PC-3 (cell line): ENCODE measurements at regions not wholly inside any gene's neighbourhood (a gene's known extent, or its start where the extent isn't known, plus 50 kb on each side); places are given as distances from the start of the nearest gene placed in this dataset.

Experiments used
- ATAC-seq: fragments of 200-7000 bp; cut with Tn5 transposase; 2 replicates; pipeline ENCODE4 v1.9.1; 2020; ENCODE audit warnings: mild to moderate bottlenecking, moderate library complexity
- BruUV-seq: library from RNA; stranded (reverse); fragments of 400-500 nt; replicated peaks from 2 replicates; lab custom pipeline; 2021; lab: Mats Ljungman, UMichigan
- CTCF ChIA-PET: fragments of 300-600 bp; sonication (Branson Sonifier 250); formaldehyde crosslinking; loops from one replicate; lab custom pipeline; 2022; ENCODE audit warnings: antibody characterized with exemption; lab: Charles Lee
- POLR2A ChIA-PET: fragments of 300-600 bp; sonication (Branson Sonifier 250); formaldehyde crosslinking; loops from one replicate; lab custom pipeline; 2022; ENCODE audit warnings: antibody characterized with exemption; ENCODE audit not compliant: unreplicated experiment; lab: Charles Lee
- DNase-seq: peaks from one replicate; pipeline ENCODE4 v3.0.0-alpha.2; 2015
- H2AFZ ChIP-seq: fragments of 300-600 bp; sonication (generic); 2 replicates; pipeline ENCODE4 v1.6.0; 2016; ENCODE audit warnings: antibody characterized with exemption, low read length
- H3F3A ChIP-seq: fragments of 300-600 bp; sonication (generic); one replicate; pipeline ENCODE4 v1.6.0; 2017; ENCODE audit warnings: antibody characterized with exemption, low read length, control low read depth, mild to moderate bottlenecking; ENCODE audit not compliant: unreplicated experiment
- H3K27ac ChIP-seq: fragments of 300-600 bp; sonication (generic); 2 replicates; pipeline ENCODE4 v1.5.1; 2016; ENCODE audit warnings: mild to moderate bottlenecking, low read length
- H3K27me3 ChIP-seq: fragments of 300-600 bp; sonication (generic); 2 replicates; pipeline ENCODE4 v1.6.1; 2016; ENCODE audit warnings: low read length, mixed read lengths
- H3K36me3 ChIP-seq: fragments of 300-600 bp; sonication (generic); 2 replicates; pipeline ENCODE4 v1.6.1; 2016; ENCODE audit warnings: low read depth, mixed run types, low read length, mixed read lengths
- H3K4me1 ChIP-seq: fragments of 300-600 bp; sonication (generic); 2 replicates; pipeline ENCODE4 v1.5.1; 2016; ENCODE audit warnings: low read length; ENCODE audit not compliant: insufficient read depth
- H3K4me2 ChIP-seq: fragments of 300-600 bp; sonication (generic); 2 replicates; pipeline ENCODE4 v1.6.0; 2016; ENCODE audit warnings: low read length
- H3K4me3 ChIP-seq: fragments of 300-600 bp; sonication (generic); 2 replicates; pipeline ENCODE4 v1.5.1; 2016; ENCODE audit warnings: mild to moderate bottlenecking, low read length, mixed read lengths
- H3K79me2 ChIP-seq: fragments of 300-600 bp; sonication (generic); 2 replicates; pipeline ENCODE4 v1.6.1; 2017; ENCODE audit warnings: low read length, mixed read lengths
- H3K9ac ChIP-seq: fragments of 300-600 bp; sonication (generic); 2 replicates; pipeline ENCODE4 v1.6.0; 2016; ENCODE audit warnings: mild to moderate bottlenecking, low read length
- H3K9me2 ChIP-seq: fragments of 300-600 bp; sonication (generic); replicated peaks from 2 replicates; pipeline ENCODE4 v1.6.1; 2016; ENCODE audit warnings: mixed run types, low read length, mixed read lengths
- H3K9me3 ChIP-seq: fragments of 300-600 bp; sonication (generic); 2 replicates; pipeline ENCODE4 v1.6.1; 2016; ENCODE audit warnings: low read length, mixed read lengths
- H4K20me1 ChIP-seq: fragments of 300-600 bp; sonication (generic); 2 replicates; pipeline ENCODE4 v1.6.1; 2016; ENCODE audit warnings: low read length, mixed read lengths
- CTCF ChIP-seq: fragments of 300-600 bp; sonication (generic); conservative IDR thresholded peaks from 2 replicates; pipeline ENCODE4 v1.5.1; 2017; ENCODE audit warnings: antibody characterized with exemption, low read depth, mild to moderate bottlenecking, low read length
- EZH2 ChIP-seq: fragments of 300-600 bp; sonication (generic); IDR thresholded peaks from one replicate; pipeline ENCODE4 v1.6.1; 2017; ENCODE audit warnings: antibody characterized with exemption, mild to moderate bottlenecking, low read length; ENCODE audit not compliant: unreplicated experiment
- EZH2phosphoT487 ChIP-seq: fragments of 300-600 bp; sonication (generic); IDR thresholded peaks from 2 replicates; pipeline ENCODE4 v1.6.1; 2018; ENCODE audit warnings: mild to moderate bottlenecking, antibody characterized with exemption, low read length, borderline replicate concordance
- intact Hi-C: fragments of 100-400 bp; cut with micrococcal nuclease; formaldehyde crosslinking; loops from 2 replicates; pipeline ENCODE4 v1.9.0; 2023

- Histone ChIP-seq H4K20me1 (no peaks in the 10 kb centered on the region), H3K79me2 (no peaks in the 10 kb centered on the region), H3K4me3 (no peak overlapping the region), H3K27me3 (no peaks in the 10 kb centered on the region), H3K9me2 (no peaks in the 10 kb centered on the region), H3K9ac (no peak overlapping the region), H3K36me3 (no peaks in the 10 kb centered on the region), H3K4me1 (0 out of 2 replicates have a peak, but pooled peaks cover 6% of the 10 kb centered on the region), H3F3A (no peaks in the 10 kb centered on the region), H3K4me2 (no peak overlapping the region), H3K9me3 (no peaks in the 10 kb centered on the region), H3K27ac (no peak overlapping the region), H2AFZ (no peak overlapping the region)
- ChIA-PET POLR2A (no interaction called here), CTCF (no interaction called here)
- TF ChIP-seq EZH2phosphoT487 (no peak), CTCF (no peak), EZH2 (no peak)
- intact Hi-C loops: no loop called here
- DNase-seq (no peak), ATAC-seq (no peak)
- no TSS peak for BruUV-seq
These were observed 336.9 kb upstream of the ATP2B1 start for GRCh38 chr12:90045559-90045958.

- Histone ChIP-seq H3K79me2 (no peaks in the 10 kb centered on the region), H2AFZ (no peak overlapping the region), H3K9ac (no peak overlapping the region), H3K4me1 (0 out of 2 replicates have a peak, but pooled peaks cover 4% of the 10 kb centered on the region), H3F3A (no peaks in the 10 kb centered on the region), H3K4me3 (no peak overlapping the region), H3K27me3 (no peaks in the 10 kb centered on the region), H3K9me3 (no peaks in the 10 kb centered on the region), H3K27ac (no peak overlapping the region), H3K36me3 (no peaks in the 10 kb centered on the region), H4K20me1 (no peaks in the 10 kb centered on the region), H3K9me2 (no peaks in the 10 kb centered on the region), H3K4me2 (no peak overlapping the region)
- POLR2A ChIA-PET: no interaction called here
- ATAC-seq (no peak), DNase-seq (no peak)
- no TSS peak for BruUV-seq
- no peak for TF ChIP-seq EZH2
- no peak for TF ChIP-seq CTCF
- TF ChIP-seq EZH2phosphoT487: no peak
- CTCF ChIA-PET: no interaction called here
- intact Hi-C loops: no loop called here
These were observed 335.4 kb upstream of the ATP2B1 start for GRCh38 chr12:90044069-90044468.

- Histone ChIP-seq H3K9me2 (no peaks in the 10 kb centered on the region), H3K79me2 (no peaks in the 10 kb centered on the region), H3K4me3 (no peak overlapping the region), H3K4me2 (no peak overlapping the region), H3K36me3 (no peaks in the 10 kb centered on the region), H3K9me3 (no peaks in the 10 kb centered on the region), H3K9ac (no peak overlapping the region), H3K4me1 (peaks cover 2% of the 10 kb centered on the region), H3K27me3 (no peaks in the 10 kb centered on the region), H3F3A (no peaks in the 10 kb centered on the region), H2AFZ (no peak overlapping the region), H4K20me1 (no peaks in the 10 kb centered on the region), H3K27ac (no peak overlapping the region)
- intact Hi-C loops: no loop called here
- ChIA-PET POLR2A (no interaction called here), CTCF (no interaction called here)
- DNase-seq: peak; percentile 32
- no peak for ATAC-seq
- TF ChIP-seq CTCF (no peak), EZH2 (no peak), EZH2phosphoT487 (no peak)
- BruUV-seq: no TSS peak
These were observed 334.4 kb upstream of the ATP2B1 start for GRCh38 chr12:90042920-90043641.
